Brain microvascular endothelial cell (primary cell): ENCODE measurements at regions not wholly inside any gene's neighbourhood (a gene's known extent, or its start where the extent isn't known, plus 50 kb on each side); places are given as distances from the start of the nearest gene placed in this dataset.

ENCODE experiments used
- DNase-seq: peaks from one replicate; pipeline ENCODE4 v3.0.0-alpha.2; 2020
- H3K27ac ChIP-seq: fragments of 250-450 bp; sonication (Bioruptor Pico); 2 replicates; pipeline ENCODE4 v1.5.1; 2020; ENCODE audit warnings: mild to moderate bottlenecking, moderate library complexity
- H3K27me3 ChIP-seq: fragments of 250-450 bp; sonication (Bioruptor Pico); replicated peaks from 2 replicates; pipeline ENCODE4 v1.5.1; 2020; ENCODE audit warnings: mild to moderate bottlenecking
- H3K36me3 ChIP-seq: fragments of 250-450 bp; sonication (Bioruptor Pico); replicated peaks from 2 replicates; pipeline ENCODE4 v1.5.1; 2020; ENCODE audit warnings: mild to moderate bottlenecking
- H3K4me3 ChIP-seq: 2 replicates; pipeline ENCODE4 v1.5.1; 2011; ENCODE audit warnings: low read depth, mild to moderate bottlenecking, control low read depth, low read length, moderate library complexity
- in situ Hi-C: cut with HindIII; loops from 2 replicates; pipeline ENCODE4 v1.10.0; 2017; ENCODE audit warnings: low sequenced_read_pairs, low pct_ligation_motif_present
- TF ChIP-seq, protein P1 (sequence below): IDR thresholded peaks from 2 replicates; pipeline ENCODE4 v1.5.1; 2011; ENCODE audit warnings: low read depth, mild to moderate bottlenecking, moderate library complexity, low read length, control low read depth, inconsistent platforms; ENCODE audit errors: missing control alignments

DNA sequence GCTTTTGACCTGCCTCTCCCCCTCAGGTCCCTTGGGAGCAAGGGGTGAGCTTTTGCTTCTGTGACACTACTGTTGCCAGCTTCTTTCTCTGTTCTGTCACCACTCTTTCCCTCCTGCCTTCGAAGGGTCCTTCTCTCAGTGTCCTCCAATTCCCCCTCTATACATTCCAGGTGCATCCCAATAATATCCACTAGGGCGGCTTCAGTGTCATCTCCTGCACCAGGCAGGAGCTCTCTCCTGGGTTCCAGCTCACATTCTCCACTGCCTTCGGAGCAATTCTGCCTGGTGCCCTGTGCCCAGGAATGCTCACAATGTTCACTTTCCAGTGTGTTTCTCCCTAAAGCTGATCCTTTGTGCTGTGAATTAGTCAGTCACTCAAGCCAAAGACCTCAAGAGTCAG lies 83.9 kb upstream of the CXCL14 start:
- TF ChIP-seq, protein P1, sequence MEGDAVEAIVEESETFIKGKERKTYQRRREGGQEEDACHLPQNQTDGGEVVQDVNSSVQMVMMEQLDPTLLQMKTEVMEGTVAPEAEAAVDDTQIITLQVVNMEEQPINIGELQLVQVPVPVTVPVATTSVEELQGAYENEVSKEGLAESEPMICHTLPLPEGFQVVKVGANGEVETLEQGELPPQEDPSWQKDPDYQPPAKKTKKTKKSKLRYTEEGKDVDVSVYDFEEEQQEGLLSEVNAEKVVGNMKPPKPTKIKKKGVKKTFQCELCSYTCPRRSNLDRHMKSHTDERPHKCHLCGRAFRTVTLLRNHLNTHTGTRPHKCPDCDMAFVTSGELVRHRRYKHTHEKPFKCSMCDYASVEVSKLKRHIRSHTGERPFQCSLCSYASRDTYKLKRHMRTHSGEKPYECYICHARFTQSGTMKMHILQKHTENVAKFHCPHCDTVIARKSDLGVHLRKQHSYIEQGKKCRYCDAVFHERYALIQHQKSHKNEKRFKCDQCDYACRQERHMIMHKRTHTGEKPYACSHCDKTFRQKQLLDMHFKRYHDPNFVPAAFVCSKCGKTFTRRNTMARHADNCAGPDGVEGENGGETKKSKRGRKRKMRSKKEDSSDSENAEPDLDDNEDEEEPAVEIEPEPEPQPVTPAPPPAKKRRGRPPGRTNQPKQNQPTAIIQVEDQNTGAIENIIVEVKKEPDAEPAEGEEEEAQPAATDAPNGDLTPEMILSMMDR, result no peak
- Histone ChIP-seq H3K27ac (no peak overlapping the region), H3K36me3 (no peaks in the 10 kb centered on the region), H3K27me3 (no peaks in the 10 kb centered on the region), H3K4me3 (no peak overlapping the region)
- in situ Hi-C loops, result no loop called here
- DNase-seq, result no peak

DNA sequence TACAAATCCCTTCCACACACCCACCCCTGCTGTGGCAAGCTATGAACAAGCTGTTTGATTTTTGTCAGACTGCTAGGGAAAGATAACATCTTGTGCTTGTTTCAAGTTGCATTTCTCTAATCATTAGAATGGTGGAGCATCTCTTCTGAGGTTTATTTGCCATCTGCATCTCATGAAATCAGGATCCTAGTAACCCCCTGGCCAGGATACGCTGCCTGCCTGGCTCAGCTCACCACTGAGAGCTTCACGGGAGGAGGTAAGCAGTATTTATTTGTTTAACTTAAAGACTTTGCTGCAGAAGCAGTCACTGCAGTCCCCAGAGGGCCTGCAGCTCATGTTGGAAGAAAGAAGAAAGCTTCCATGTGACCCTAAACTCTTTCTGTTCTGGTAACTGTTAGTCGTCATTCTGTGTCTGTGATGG lies 83.3 kb upstream of the CXCL14 start:
- TF ChIP-seq, protein P1, result no peak
- in situ Hi-C loops, result no loop called here
- DNase-seq, result no peak
- H3K27ac ChIP-seq, result no peak overlapping the region
- H3K36me3 ChIP-seq, result no peaks in the 10 kb centered on the region
- H3K27me3 ChIP-seq, result no peaks in the 10 kb centered on the region
- no peak overlapping the region for H3K4me3 ChIP-seq

DNA sequence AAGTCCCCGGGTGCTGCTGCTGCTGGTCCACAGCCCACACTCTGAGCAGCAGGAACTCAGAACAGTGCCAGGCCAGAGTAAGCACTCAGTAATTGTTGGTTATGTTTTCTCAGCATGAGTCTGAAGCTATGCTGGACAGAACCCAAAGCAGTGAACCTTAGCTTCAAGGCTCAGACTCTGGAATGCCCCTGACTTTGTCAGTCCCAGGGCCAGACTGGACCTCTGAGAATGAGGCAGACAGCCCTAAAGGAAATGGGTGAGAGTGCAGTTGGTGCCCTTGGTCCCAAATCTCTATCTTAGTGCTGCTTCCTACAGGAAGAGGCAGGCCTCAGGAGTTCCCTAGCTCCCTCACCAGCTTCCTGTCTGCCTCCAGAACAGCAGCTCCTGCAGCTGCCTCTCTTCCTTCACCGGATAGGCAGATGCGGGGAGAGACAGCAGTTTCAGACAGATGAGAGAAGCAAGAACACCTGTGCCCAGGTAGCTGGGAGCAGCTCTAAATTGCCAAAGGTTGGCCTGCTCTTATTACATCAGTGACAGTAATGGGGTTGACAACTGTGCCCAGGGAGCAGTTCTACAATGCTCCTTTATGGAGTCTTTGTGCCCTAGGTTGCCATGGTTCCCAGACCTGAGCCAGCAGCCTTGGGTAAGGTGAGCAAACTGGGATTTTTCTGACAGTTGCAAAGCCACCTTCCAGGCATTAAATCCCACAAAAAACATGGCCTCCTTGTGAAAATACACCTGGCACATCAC lies 82.2 kb upstream of the CXCL14 start:
- TF ChIP-seq, protein P1, result no peak
- in situ Hi-C loops, result no loop called here
- no peak for DNase-seq

DNA sequence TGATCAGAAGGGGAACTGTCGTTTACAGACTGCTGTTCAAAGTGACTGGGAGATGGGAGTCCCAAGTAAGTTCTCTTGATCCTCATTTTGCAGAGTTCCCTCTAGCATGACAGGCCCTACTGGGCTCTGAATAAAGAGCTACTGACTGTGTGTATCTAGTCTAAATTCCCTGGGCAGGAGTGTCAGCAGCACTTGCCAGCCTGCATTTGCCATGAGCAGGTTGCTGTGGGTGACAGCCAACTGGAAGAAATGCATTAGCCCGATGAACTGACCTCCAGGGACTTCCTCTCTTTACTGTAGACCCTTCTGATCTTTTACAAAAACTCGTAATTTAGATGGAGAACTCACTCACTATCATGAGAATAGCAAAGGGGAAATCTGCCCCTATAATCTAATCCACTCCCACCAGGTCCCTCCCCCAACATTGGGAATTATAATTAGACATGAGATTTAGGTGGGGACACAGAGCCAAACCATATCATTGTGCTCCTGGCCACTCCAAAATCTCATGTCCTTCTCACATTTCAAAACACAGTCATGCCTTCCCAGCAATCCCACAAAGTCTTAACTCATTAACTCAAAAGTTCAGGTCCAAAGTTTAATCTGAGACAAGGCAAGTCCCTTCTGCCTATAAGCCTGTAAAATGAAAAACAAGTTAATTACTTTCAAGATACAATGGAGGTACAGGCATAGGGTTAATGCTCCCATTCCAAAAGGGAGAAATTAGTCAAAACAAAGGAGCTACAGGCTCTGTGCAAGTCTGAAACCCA lies 78.9 kb upstream of the CXCL14 start:
- Histone ChIP-seq H3K27ac (no peak overlapping the region), H3K27me3 (no peaks in the 10 kb centered on the region), H3K4me3 (no peak overlapping the region), H3K36me3 (no peaks in the 10 kb centered on the region)
- DNase-seq, result no peak
- in situ Hi-C loops, result no loop called here
- TF ChIP-seq, protein P1, result no peak

More for the DNA sequence above, 82.2 kb upstream of the CXCL14 start:
- Histone ChIP-seq H3K36me3 (no peaks in the 10 kb centered on the region), H3K4me3 (no peak overlapping the region), H3K27ac (no peak overlapping the region), H3K27me3 (no peaks in the 10 kb centered on the region)

DNA sequence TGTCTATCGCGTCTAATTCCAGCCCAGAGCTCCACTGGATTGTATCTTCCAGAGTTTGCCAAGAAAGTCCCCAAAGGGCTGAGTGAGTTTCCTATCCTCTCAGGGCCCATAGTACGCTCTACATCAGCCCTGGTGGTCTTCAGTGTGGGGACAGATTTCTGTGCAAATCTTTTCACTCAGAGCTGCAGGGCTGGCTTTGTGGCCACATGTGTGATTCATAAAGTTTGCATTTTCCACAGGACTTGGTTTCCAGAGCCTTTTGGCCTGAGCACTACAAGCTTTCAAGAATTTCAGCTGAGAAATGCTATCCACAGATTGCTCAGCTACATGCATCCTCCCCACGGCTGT lies 76.7 kb upstream of the CXCL14 start:
- TF ChIP-seq, protein P1, result no peak
- Histone ChIP-seq H3K4me3 (no peak overlapping the region), H3K36me3 (no peaks in the 10 kb centered on the region), H3K27ac (no peak overlapping the region), H3K27me3 (no peaks in the 10 kb centered on the region)
- in situ Hi-C loops, result no loop called here
- no peak for DNase-seq
